Kidney glomerular epithelial cell (primary cell): ENCODE measurements at regions not wholly inside any gene's neighbourhood (a gene's known extent, or its start where the extent isn't known, plus 50 kb on each side); places are given as distances from the start of the nearest gene placed in this dataset.
"Not testable (repeated sequence)": the region's sequence is repeated elsewhere in the genome, so short reads cannot be mapped to it uniquely, and the experiment has no call there.

Experiments
- DNase-seq: peaks from one replicate; lab custom pipeline; 2025; lab: John Stamatoyannopoulos, UW

- DNase-seq: no peak
These were observed 270.1 kb upstream of the ARSJ start for GRCh38 chr4:114249561-114249960.

- DNase-seq: no peak
These were observed 270.5 kb upstream of the ARSJ start for GRCh38 chr4:114249976-114250375.

- peak; percentile 41 for DNase-seq
These were observed 271.0 kb upstream of the ARSJ start for GRCh38 chr4:114250439-114250891.

GRCh38 chr4:114251020-114251419 is 271.6 kb upstream of the ARSJ start:
- DNase-seq: no peak

- no peak for DNase-seq
These were observed 273.1 kb upstream of the ARSJ start for GRCh38 chr4:114252499-114252898.

GRCh38 chr4:114257501-114257900 is 278.1 kb upstream of the ARSJ start:
- no peak for DNase-seq

GRCh38 chr4:114262421-114262820 is 283.0 kb upstream of the ARSJ start:
- DNase-seq: not testable (repeated sequence)

GRCh38 chr4:114263233-114263632 is 283.8 kb upstream of the ARSJ start:
- peak; percentile 58 for DNase-seq

GRCh38 chr4:114264452-114264851 is 285.0 kb upstream of the ARSJ start:
- DNase-seq: no peak

- peak; percentile 51 for DNase-seq
These were observed 285.4 kb upstream of the ARSJ start for GRCh38 chr4:114264877-114265291.

GRCh38 chr4:114265342-114265741 is 285.9 kb upstream of the ARSJ start:
- DNase-seq: no peak

GRCh38 chr4:114267976-114268375 is 288.5 kb upstream of the ARSJ start:
- no peak for DNase-seq

- no peak for DNase-seq
These were observed 291.6 kb upstream of the ARSJ start for GRCh38 chr4:114271031-114271430.

- peak; percentile 94 for DNase-seq
These were observed 292.8 kb upstream of the ARSJ start for GRCh38 chr4:114272226-114272625.

GRCh38 chr4:114273238-114273637 is 293.8 kb upstream of the ARSJ start:
- DNase-seq: no peak

- no peak for DNase-seq
These were observed 298.2 kb upstream of the ARSJ start for GRCh38 chr4:114277690-114278089.

GRCh38 chr4:114279066-114279465 is 299.6 kb upstream of the ARSJ start:
- DNase-seq: no peak

- DNase-seq: no peak
These were observed 300.3 kb upstream of the ARSJ start for GRCh38 chr4:114279711-114280110.

- no peak for DNase-seq
These were observed 301.2 kb upstream of the ARSJ start for GRCh38 chr4:114280645-114281044.

GRCh38 chr4:114281164-114281960 is 301.9 kb upstream of the ARSJ start:
- peak; percentile 57 for DNase-seq

- DNase-seq: no peak
These were observed 303.5 kb upstream of the ARSJ start for GRCh38 chr4:114282937-114283336.

GRCh38 chr4:114284629-114285028 is 305.2 kb upstream of the ARSJ start:
- no peak for DNase-seq

- no peak for DNase-seq
These were observed 306.9 kb upstream of the ARSJ start for GRCh38 chr4:114286262-114286810.
